HG03432 (cell line): ENCODE measurements at regions not wholly inside any gene's neighbourhood (a gene's known extent, or its start where the extent isn't known, plus 50 kb on each side); places are given as distances from the start of the nearest gene placed in this dataset.

Source experiments
- ATAC-seq: cut with Tn5 transposase; IDR thresholded peaks from one replicate; pipeline ENCODE4 v1.9.1; 2021; ENCODE audit warnings: mild to moderate bottlenecking, moderate library complexity; ENCODE audit not compliant: unreplicated experiment

DNA sequence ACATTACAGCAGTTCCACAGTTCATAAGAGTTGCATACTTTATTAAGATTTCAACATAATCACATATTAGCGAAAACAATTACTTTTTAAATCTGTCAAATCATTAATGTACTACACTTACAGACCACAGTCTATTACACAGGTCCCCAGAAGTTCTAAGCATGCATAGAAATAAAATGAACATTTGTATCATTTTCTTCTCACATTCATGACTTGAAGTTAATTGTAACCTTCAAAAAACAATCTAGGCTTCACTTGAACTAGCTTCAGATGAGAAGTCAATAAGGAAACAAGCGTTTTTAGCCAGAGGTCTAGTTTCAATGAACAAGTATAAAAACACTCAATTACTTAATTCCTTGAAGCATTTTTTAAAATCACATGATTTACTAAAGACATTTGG lies 238.3 kb downstream of the HACE1 start:
- no peak for ATAC-seq

DNA sequence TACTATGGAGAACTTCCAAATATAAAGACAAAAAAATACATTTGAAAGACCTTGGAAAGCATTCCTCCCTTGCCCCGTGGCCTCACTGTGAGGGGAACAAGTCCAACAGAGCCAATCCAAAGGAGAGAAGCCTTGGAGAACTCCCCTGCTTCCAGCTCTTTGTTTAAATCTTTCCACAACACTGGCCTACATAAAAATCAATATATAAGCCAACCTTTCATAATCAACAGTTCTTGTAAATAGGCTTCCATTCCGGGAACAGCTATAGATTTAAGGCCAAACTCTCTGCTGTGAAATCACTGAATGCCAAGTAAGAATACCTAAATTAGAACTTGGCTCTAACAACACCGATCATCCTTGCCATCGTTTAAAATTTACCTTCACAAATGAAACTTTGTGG lies 242.1 kb downstream of the HACE1 start:
- ATAC-seq, result no peak

DNA sequence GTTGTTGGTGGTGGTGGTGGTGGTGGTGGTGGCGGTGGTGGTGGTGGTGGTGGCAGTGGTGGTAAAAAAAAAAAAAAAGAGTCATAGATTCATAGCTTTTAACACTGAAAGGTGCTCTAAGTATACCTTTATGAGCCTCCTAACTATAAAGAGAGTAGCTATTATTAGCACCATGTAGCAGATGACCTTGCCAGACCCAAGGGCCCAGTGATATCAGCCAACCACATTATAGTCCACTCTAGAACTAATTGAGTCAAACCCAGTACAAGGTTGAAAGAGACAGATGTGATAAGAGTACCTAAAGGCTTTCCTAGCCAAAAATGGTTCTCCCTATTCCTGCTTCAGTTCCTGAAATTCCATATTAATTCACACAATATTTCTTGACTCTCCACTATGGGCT lies 245.3 kb downstream of the HACE1 start:
- no peak for ATAC-seq

DNA sequence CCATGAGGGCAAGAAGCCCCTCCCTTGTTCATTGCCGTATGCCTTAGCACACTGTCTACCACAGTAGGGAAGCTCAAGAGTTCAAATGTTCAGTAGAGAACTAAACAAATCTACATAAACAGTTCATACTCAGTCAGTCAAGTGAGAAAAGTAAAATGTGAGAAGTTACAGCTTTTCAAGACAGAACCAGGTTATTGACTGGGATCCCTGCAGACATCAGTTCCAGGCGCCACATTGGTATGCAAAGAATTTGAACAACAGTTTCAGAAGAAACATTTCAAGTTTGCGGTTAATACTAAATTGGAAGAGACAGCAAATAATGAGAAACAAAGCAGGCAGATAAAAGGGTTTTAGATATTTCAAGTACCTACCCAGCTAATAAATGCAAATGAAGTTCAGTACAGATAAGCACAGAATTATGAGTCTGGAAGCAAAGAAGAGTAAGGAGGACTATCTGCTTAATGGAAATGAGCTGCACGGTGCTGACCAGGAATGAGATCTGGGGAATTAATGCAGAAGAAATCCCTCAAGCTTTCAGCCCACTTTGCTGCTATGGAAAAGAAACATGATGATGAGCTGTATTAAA lies 246.2 kb downstream of the HACE1 start:
- ATAC-seq, result no peak

DNA sequence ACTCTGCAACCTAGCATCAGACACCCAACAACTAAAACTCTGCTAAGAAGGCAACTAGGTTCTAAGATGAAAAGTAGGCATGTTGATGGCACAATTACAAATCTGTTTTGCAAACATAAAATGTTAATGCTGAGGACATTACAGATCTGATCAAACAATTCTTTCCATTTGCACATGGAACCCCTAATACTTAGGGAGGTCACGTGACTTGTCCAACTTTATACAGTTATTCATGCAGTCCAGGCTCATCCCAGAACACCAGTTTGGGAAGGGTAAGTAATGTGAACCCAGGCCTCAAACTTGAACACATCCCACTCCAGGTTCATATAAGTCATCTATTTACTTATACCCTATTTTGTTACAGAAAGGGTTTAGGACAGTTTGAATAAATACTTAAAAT lies 247.2 kb downstream of the HACE1 start:
- ATAC-seq, result no peak

DNA sequence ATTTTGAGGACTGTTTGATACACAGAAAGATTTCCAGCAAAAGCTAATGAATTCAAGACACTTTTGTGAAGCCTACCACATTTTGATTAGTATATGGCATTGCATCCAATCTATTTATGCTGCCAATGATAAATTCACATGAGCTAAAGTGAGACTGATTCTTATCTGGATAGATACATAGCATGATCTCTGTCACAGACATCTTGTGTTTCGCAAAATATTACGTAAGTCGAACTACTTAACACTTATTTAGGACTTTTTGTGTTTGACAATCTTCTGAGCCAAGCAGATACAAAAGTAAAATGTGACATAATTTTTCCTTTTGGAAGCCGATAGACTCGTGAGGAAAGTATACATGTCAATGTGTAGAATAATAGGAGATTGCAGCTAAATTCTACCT lies 251.6 kb downstream of the HACE1 start:
- ATAC-seq, result no peak

DNA sequence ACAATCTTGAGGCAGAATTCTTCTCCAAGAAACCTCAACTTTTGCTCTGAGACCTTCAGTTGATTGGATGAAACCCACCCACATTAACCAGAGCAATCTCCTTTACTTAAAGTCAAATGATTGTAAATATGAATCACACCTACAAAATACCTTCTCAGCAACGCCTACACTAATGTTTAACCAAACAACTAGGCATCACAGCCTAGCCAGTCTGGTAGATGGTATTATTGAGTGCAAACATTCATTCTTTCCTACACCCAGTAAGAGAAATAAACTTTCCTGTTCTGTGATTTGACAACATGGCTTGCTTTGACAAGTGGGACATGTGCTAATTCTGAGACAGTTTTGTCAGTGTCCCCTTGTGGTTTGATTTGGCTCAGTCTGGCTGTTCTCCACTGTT lies 252.2 kb downstream of the HACE1 start:
- ATAC-seq, result no peak

DNA sequence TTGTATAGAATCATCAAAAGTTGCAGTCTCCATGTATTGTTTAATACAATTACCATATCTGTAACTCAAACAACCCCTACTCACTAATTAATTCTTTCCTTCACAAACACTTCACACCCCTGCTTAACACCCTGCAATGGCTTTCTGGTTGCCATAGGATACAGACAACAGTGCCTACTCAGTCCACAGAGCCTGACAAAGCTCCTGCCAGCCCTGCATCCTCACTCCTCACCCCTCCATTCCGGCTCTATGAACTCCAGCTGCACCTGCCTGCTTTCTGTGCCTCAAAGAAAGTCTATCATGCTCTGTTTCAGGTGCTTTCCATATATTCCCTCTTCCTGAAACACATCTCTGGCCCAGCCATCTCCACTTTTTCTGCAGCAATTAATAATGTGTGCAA lies 253.4 kb downstream of the HACE1 start:
- no peak for ATAC-seq

DNA sequence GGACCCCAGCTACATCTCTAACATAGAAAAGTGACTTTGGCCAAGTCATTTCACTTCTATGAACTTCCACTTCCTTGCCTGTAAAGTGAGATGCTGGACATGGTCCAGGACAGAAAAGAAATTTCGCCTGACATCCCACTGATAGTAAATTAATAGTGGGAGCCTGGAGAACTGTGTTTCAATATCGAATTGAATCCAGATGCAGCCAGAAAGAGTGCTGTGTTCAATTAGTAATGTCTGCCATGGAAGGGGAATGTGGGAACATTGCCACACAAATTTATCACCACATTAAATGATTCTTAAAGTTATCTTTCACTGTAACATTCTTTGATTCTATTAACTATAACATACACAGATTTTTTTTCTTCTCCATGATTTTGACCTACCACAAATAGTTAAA lies 255.0 kb downstream of the HACE1 start:
- ATAC-seq, result no peak

DNA sequence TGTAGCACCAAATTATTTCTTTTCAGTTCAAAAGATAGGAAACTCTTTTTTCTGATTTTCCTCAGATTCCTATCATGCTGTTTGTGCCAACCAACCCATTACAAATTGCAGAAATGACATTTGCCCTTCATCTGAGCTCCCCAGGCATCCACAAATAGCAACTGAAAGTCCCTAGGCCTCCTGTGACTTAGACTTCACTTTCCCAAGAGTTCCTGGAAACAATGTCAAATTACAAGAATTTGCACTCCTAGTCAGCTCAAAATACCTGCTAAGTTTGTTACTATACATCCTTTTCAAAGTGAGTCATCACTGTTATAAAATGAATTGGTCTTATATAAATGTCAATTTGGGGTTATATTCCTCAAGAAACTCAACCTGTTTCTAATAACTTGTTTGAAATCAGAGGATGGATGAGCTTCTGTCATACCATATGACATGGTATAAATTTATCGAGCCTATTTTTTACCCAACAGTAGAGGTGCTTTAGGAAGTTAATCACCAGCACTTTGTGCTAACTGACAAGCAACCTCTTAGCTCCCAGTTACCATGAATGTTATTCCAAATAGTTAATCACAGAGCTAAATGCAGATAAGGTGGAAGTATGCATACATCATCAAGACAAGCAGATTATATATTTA lies 256.5 kb downstream of the HACE1 start:
- no peak for ATAC-seq

DNA sequence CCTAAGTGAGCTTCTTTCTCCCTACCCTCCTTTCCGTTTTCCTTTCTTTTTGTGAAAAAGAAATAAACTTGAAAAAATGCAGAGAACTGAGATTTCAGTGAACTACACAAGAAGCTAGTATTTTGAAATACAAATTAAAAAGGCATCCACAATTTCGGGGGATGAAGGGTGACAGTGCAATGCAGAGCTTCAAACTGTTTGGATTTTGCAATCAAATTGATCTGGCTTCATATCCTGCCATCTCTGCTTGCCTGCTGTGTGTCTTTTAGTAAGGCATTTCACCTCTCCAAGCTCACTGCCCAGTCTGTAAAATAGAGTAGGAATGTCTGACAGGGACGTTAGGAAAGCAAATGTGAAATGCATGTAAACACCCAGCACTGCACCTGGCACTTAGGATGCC lies 258.0 kb downstream of the HACE1 start:
- no peak for ATAC-seq

DNA sequence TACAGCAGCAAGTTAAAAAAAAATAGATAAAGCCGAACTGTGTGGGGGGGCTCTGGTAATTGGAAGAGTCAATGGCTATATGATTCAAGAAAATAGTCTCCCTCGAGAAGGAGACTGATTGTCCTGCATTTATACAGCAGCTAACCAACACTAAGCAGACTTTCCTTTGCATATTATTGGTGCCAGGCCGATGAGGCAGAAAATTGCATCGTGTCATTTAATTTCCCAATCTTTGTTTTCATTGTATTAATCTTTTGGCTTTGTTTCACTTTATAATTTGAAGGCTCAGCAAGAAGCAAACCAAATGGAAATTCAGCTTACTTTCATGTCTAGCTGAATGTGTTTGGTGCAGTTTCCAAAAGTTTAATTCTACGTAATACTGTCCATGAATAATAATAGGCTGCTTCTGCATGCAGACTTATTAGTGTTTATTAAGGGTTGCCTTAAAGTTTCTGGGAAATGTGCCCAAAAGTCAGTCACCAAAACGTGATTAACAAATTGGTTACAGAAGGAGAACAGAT lies 258.5 kb downstream of the HACE1 start:
- ATAC-seq, result no peak

DNA sequence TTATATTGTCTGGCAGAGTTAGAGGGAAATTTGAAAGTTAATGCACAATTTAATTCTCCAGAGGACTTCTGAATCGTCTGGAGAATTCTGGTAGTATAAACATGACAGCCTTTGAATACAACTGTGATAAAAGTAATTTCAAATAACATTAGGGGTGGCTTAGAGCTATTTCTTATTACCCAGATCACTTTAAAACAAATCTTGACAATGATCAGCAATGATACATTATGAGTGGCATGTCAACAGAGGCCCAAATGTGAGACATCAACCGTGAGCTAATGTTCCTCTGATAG lies 259.1 kb downstream of the HACE1 start:
- ATAC-seq, result no peak

DNA sequence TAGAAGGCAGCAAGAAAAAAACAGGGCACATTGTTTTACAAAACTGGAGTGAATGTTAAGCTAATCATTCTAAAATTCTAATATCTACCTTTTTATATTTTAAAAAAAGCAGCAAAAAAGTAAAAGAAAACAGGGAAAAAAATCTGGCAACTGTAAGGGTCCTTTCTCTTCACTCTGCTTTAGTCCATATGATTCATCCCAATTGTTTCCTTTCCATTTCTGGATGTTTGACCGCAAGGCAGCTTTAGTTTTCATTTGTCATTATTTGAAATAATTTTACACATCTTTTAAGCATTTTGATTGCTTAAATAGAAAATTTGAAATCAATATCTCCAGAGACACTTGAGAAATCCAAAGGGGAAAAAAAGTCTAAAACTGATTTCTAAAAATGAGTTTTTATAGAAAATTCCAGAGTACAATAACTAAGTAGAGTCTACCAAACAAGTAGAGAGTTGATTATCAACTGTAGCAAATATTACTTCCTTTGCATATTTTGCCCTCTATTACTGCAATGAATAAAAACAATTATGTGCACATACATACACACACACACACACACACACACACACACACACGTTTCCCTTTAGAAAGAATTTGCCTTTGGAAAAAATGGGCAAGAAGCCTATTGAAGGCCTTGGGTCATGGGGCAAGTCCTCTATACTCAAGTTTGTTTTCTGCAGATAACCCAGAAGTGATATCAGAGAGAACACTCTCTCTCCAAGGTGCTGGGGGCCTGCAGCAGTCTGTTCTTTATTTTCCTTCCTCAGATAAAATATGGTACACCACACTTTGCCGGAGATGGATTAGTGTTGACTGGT lies 259.7 kb downstream of the HACE1 start:
- ATAC-seq, result no peak

DNA sequence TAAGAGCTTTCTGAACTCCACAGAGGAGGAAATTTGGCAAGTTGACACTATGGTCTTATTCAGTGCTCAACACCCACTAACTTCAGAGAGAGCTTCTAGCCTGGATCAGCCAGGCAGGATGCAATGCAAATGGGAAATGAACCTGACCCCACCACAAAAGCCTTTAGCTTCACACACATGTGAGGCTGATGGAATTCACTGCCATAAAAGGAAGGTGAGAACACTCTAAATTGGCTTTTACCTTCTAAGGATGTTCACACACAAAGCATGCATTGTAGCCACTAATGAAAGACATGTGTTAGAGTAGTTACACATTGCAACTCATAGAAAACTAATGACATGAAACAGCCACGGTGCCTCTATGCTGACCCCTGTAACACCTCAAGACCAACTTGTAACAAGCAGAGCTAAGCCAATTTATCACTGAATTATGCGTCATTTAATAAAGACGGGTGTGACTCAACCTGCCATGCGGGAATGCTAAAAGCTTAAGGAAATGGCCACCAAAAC lies 262.1 kb downstream of the HACE1 start:
- ATAC-seq, result no peak

DNA sequence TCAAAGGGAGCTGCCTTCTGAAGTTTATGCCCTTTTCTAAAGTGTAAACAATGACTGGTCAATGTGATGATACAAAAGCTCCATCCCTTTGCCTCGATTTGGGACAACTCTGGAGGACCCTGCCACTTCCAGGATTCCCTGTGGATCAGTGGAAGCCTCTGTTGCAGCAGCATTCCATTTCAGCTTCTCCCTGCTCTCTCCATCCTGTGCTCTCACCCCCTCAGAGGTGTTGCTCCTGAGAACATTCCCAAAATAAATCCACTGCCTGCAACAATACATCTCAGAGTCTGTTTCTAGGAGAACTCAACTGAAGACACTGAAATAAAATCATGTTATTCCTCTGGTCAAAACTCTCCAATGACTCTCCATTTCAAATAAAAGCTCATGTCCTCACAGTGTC lies 263.6 kb downstream of the HACE1 start:
- no peak for ATAC-seq

DNA sequence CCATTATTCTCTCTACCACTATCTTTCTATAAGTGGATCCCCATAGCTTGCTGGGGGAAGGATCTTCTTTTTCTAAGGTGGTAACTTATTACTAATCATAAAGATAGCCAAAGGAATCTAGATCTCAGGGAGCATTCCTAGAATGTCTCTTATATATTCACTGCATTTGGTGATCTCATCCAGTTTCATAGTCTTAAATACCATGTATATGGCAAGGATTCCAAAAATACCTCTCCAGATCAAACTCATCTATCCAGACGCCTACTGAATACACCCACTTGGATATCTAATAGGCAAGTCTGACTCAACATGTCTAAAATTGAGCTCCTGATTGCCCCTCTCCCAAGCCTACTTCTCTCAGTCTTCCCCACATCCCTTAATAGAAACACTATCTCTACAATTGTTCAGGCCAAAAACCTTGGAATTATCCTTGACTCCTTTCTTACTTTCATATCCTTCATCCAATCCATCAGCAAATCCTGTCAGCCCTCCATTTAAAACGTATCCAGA lies 264.4 kb downstream of the HACE1 start:
- ATAC-seq, result no peak

DNA sequence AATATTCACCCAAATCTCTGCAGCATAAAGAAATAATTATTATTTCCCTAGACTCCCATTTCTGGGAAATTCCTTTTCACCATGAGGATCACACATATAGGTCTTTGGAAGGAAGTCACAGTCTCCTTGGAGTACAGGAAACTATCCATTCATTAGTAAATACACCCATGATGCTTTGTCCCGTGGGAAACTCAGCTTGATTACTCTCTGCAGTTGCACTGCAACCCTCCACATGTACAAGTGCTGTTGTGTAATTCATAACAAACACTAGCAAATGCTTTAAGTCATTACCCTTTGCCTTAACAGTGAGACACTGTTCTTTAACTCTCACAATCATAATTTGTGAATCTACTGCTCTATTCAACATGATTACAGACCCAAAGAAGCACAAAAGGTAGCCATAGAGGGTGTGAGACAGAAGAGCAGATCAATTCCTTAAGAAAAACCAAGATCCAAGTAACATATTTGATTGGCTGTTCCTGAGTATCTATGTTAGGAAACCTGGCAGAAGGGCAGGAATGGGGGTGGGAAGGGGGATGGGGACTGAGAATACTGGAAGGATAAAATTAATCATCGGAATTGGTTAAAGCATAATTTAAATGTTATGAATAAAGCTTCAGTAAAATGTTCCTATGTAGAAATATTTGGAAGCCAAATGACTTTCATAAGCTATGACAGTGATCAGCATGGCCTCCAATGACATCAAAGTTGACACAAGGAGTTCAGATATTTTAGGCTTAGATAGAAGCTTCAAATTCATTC lies 268.0 kb downstream of the HACE1 start:
- ATAC-seq, result no peak

DNA sequence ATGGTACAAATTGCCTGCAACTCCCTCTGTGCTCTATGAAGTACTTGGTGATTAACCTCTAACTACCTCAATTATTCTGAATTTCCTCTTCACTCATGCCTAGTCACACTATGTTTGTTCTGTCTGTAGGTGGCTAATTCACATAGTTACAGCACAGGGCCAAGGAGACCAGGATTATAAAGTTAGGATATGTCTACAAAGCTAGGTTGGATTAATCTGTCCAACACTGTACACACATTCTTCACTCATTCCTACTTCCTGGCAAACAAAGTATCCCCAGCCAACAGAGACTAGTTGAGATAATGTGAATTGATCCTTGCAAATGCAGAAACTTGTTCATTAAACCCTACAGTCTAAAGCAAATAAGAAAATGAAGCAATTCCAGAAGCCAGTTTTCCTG lies 269.8 kb downstream of the HACE1 start:
- ATAC-seq, result no peak

DNA sequence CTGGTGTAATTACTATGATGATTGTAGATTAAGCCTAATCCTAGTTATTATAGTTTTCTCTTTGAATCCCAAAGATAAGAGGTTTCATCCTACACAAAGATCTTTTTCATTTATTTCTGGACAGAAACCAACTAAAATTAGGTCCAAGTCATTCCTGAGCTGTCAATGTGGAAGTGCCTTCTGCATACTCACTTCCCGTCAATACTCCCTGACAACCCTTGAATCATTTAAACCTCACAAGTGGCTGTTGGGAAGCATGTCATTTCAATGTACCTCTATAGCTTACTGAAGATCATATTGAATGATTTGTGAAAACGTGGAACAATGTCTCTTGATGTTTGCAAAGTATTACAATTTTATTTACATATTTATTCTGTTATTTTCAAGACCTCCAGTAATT lies 274.1 kb downstream of the HACE1 start:
- ATAC-seq, result no peak

DNA sequence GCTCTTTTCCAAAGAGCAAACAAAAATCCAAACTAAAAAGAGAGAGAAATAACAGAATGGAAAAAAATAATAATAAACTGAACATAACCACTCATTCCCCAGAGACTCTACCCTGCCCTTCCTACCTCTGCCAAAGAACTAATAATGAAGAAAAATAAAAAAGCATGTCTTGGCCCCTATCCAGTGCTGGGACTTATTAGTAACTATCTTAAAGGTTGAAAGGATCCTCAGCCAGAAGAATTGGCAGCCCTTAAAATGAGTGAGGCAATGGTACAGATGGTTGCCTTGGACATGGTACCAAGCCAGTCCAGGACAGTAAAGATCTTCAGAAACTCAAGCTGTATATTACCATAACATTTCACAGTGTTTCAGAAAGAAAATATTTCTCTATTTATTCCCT lies 279.3 kb downstream of the HACE1 start:
- ATAC-seq, result no peak
